ENCODE measurements at regions not wholly inside any gene's neighbourhood (a gene's known extent, or its start where the extent isn't known, plus 50 kb on each side); places are given as distances from the start of the nearest gene placed in this dataset.

- TF ChIP-seq CTCF (IDR thresholded peaks at IDR 0.05; ENCODE audit: insufficient read depth, low read depth, low read length) (no peak), EZH2 (IDR thresholded peaks at IDR 0.05; ENCODE audit: insufficient read depth, low read length) (no peak)
These were observed 644.3 kb downstream of the ACTL7B start for GRCh38 chr9:108211411-108211955.

Measured in astrocyte (in vitro differentiated cells and primary cell).